NCI-H524 (cell line): ENCODE measurements at regions not wholly inside any gene's neighbourhood (a gene's known extent, or its start where the extent isn't known, plus 50 kb on each side); places are given as distances from the start of the nearest gene placed in this dataset.

Experiments used
- DNase-seq, 2 experiments: peaks; one replicate each; lab custom pipeline; 2025; lab: John Stamatoyannopoulos, UW

DNA sequence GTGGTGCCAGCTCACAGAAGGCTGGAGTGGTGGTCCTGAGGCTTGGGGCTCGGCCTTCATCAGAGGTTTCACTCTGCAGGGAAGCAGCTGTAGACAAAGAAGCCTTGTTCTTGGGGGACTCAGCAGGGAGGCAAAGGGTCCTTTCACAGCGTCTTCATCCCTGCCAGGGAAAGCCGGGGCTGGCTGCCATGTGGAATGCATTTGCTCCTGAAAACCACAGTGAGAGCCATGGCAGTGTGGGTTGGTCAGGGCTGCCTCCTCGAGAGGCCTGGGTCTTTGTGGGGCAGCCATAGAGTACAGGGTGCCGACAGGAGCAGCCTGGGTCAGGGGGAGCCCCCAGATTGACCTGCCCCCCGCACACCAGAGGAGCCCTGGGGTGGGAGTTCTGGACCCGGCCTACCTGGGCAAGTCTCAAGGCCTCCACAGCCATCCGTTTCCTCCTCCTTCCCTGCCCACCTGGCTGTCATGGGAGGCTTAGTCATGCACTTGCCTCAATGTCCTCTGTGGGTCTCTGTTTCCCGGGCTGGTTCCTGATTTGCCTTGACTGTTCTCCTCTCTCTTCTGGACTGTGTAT is 144.0 kb downstream of the CDC5L start:
- DNase-seq: no peak

DNA sequence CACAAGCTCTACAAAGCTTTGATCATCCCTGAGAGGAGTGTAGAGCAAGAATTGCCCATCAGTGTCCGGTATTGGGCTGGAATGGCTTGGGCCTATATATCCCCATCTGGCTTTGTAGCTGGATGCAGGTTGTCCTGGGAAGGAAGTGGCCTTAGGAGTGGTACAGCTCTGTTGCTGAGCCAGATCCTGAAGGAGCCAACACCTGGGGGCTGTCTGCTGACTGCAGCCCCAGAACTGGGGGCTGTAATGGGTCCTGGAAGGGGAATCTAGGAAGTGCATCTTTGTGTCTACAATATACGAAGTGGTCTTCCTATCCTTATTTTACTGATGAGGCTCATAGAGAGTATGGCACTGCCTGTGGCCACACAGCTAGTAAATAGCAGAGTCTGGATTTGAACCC is 145.9 kb downstream of the CDC5L start:
- no peak for DNase-seq

DNA sequence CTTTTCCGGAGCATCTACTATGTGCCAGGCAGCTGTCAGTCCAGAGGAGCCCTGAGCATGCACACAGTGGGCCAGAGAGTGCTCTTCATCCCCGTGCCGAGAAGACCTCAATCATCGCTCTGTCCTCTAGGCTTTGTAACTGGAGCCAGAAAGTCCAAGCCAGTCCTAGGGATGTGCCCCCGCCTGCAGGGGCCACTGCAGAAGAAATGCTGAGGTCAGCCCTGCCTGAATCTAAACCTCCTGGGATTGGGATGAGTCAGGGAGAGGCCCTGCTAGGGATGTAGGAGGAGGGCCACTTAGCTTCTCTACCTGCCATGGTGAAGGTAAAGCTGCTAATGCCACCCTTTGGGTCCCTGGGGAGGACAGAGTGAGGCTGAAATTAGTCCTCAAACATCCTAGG is 146.8 kb downstream of the CDC5L start:
- no peak for DNase-seq

DNA sequence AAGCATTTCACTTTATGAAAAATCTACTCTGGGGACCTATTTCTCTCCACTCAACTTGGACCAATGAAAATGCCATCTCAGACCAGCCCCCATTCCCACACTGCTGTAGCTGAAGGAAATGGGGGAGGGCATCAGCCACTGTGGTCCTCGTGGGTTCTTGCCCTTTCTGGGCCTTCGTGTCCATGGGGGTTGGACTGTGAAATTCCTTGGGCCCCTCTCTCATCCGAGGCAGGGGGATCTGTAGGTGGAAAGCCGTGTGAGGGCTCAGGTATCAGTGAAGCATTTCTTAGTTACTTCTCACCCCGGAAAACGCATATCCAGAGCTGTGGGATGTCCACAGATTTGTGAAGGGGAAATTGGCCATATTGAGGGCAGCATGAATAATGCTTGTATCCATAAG is 147.9 kb downstream of the CDC5L start:
- DNase-seq: no peak

DNA sequence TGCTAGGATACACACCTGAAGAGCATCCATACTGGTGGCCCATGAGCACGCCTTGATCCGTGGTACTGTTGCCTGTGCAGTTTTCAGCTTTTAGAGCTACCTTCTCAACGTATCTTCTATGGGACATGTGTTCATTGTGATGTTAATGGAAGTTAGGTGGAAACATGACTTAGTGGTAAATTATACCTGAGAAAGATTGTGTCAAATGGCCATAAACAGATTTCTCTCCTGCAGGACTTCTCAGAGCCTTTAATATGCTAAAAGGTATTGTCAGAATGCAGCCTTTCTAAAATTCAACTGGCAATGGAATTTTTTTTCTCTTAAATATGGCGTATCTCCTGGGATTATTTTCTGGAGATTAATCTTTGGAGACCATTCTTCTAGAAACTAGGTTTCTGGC is 148.5 kb downstream of the CDC5L start:
- no peak for DNase-seq

DNA sequence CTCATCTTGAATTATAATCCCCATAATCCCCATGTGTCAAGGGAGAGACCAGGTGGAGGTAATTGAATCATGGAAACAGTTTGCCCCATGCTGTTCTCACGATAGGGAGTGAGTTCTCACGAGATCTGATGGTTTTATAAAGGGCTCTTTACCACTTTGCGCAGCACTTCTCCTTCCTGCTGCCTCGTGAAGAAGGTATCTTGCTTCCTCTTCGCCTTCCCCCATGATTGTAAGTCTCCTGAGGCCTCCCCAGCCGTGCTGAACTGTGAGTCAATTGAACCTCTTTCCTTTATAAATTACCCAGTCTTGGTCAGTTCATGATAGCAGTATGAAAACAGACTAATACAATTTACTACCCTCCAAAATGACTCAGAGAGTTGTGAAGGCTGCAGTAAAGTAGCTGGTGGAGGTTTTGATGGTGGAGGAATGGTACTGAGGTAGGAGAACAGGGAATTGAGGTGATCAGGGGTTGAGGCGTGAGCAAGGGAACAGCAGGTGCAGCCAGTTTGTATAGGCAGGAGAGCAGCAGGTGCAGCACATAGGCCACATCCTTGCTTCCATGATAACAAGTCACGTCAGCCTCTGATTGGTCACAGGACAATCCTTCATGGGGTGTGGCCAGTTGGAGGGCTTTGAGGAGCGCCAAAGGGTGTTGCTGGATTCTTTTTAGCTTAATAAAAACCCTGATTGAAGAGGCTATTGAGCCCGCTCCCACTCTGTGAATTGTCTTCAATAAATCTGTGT is 150.0 kb downstream of the CDC5L start:
- DNase-seq: no peak

DNA sequence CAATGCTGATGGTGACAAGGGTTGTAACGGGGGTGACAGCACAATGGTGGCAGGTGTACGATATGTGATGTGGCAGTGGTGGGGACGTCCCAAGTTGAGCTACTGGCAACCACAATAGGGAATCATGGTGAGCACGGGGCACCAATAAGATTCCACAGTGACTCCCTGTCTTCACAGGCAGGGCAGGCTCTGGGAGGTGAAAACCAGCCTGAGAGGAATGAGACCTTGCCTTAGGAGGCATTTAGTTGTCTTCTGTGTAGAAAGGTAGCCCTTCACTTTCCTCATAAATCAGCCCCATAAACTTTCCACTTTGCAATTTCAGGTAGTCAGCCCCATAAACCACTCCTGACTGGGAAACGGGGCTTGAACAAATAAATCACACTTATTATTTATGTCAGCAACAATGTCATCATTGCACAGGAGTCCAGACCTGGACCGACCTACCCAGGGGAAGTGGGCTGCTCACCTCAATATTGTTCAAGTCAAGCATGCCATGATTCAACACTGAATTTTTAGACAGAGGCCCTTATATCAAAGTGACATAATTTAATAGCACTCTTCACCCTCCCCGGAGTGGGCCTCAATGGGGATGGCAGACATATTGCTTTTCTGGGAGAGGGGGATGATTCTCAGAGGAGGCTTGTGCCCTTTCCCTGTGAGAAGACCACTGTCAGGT is 150.8 kb downstream of the CDC5L start:
- DNase-seq: no peak

DNA sequence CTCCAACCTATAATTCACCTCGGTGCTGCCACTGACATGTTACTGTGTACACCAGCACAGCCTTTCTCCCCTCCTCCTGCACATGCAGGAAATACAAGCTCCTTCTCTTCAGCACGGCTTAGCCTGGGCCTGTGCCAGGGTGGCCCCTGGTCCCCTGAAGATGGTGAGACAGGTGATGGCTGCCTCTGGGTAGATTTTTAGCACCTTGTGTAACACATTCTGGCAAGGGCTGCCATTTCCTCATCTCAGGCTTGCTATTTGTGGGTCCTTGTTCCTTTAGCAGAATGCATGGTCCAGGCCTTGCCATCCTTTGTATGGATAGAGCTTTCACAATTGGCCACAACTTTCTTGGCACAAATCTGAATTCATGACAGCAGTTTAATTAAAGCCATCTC is 151.3 kb downstream of the CDC5L start:
- no peak for DNase-seq

DNA sequence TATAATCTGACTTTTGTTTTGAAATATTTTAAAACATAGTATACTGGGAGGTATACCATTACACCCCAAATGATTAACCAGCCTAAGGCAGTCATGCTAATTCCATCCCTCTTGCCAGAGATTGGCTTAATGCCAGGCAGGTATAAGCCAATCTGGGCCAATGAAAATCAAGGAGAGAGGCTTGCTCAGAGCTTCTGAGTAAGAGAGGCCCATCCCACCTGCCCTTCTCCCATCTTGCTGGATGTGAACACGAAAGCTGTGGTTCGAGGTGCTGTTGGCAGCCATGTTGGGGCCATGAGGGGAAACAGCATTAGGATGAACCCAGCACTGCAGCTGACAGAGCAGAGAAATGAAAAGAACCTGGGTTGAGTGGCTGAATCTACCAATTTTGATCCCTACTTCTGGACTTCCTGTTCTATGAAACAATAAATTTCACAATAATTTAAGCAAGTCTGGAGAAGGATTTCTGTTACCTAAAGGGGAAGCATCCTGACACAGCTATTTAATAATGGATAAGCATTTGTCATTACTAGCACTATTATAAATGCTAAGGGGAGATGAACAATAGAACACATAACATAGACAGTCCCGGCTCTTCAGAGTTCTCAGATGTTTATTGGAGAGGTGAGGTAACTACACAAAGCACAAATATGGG is 152.3 kb downstream of the CDC5L start:
- DNase-seq: no peak

DNA sequence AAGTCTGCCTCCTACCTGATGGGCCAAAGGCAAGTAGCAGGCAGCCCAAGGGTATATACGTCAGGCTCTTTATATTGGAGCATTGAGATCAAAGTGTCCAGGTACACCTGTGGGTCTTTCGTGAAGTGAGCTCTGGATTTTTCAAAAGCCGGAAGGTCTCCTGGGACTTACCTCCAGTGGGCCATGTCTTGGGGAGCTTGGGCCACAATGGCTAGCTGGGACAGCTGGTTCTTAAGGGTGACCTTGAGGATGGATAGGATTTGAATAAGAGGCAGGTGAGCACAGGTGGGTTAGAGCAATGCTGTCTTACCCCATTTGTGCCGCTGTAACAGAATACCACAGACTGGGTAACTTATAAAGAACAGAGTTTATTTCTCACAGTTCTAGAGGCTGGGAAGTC is 153.4 kb downstream of the CDC5L start:
- no peak for DNase-seq

DNA sequence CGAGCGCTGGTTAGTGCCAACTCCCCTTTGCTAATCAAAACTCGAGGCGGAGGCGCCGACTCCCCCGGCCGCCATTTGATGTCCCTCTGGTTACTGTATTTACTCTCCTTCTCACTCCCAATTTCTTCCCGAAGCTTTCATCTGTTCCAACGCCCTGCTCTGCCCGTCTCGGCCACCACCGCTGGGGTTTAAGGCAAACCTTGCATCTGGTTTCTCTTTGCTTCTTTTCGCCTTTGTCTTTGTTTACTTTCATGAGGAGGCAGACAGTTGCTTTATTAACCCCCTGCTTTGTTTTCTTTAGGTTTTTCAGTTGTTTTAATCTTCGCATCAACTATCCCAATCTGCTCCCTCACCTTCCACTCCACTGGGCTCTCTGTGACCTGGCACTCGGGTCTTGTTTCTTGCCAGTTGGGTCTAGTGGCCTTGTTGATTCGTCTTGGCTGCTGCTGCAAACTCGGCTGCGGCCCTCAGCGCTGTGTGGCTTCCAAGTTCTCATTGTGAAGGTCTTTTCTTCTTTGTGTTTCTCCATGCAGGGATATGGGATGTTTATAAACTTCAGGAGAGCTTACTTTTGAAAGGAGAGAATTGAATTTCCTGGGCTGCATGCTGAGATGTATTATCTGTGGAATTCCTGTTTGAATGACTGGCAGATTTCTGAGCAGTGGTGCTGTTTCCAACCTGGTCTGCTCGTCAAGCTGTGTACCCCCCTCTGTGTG is 155.1 kb downstream of the CDC5L start:
- no peak for DNase-seq

DNA sequence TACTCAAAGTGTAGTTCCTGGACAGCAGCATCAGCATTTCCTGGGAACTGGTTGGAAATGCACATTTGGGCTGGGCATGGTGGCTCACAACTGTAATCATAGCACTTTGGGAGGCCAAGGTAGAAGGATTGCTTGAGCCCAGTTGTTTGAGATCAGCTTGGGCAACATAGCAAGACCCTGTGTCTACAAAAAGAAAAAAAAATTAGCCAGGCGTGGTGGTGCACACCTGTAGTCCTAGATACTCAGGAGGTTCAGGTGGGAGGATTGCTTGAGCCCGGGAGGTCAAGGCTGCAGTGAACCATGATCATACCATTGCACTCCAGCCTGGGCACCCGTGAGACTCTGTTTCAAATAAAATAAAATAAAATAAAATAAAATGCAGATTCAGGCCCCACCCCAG is 156.2 kb downstream of the CDC5L start:
- DNase-seq: no peak

DNA sequence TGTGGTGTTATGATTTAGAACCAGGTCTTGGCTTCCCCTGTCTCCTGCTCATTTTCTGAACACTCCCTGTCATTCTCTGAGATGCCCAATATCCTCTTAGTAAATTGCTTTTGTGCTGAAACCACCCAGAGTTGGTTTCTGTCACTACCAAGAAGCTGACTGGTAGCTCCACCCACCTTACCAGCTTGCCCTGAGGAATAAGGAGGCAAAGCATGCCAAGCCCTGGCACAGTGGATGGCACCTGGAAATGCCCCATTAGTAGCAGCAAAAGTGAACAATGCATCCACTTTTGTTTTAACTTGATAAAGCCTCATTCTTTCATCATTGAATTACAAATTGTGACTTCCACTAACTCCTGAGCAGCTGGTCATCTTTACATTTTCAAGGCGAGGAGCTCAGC is 157.7 kb downstream of the CDC5L start:
- DNase-seq: no peak

DNA sequence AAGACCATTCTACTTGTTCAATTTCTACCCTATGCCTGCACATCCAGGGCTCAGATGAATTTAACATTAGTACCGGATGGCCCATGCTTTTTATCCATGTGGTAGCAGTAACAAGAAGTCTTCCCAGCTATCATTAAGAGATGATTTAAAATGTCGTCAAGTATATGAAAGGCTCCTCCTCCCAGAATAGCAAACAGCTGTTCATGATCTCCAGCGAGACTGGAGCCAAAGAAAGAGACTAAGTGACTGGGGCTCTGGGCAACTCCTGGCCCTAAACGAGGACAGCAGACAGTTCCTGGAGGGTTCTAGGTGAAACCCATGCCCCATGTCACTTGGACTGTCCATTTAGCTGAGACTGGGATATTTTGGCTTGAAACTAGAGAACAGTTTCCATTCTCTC is 160.8 kb downstream of the CDC5L start:
- no peak for DNase-seq

DNA sequence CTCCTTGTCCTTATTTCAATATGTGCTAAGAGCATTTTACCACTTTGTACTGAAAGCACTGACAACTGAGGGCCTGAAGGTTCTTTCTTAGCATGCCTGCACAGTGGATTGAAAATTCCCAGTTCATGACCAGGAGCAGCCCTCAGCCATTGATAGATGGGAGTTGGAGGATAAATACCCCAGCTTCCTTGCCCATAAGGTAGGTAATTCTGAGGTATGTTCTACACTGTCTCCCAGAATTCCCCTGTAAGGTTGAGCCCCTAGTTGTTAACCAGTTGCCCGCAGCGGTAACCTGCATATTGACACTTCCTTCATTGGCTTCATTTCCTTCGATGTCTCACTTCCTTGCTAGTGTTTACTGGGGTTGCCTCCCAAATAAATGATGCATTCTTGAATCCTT is 162.0 kb downstream of the CDC5L start:
- DNase-seq: no peak

DNA sequence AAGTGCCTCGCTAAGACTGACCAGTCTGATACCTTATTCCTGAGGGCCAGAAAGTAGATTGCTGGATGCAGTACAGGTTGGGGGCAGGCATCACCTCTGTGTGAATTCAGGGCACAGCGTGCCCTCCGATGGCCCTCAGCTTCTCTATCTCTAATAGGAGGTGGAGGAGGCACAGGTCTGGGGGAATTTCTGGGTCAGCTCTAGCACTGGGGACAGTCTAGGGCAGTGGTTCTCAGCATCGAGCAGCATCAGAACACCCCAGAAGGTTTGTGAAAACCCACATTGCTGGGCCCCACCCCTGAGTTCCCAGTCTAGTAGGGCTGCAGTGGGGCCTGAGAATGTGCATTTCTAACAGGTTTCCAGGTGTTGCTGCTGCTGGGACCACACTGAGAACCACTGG is 166.7 kb downstream of the CDC5L start:
- DNase-seq: no peak

DNA sequence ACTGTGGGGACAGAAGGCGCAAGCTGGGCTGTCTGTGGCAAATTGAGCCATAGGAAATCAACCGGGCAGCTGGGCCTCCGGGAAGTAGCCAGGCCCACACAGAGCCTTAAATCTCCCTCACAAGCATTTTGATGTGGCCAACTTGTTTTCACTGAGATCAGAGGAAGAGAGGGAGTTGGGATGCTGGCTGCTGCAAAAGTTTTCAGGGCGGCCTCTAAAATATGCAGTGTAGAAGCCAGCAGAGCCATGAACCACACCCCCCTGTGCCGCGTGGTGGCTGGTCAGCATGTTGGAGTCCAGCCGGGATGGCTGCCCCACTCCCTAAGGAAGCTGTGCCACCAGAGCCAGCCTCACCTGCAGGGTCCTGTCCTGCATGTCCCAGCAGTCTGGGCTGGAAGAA is 167.4 kb downstream of the CDC5L start:
- DNase-seq: no peak

DNA sequence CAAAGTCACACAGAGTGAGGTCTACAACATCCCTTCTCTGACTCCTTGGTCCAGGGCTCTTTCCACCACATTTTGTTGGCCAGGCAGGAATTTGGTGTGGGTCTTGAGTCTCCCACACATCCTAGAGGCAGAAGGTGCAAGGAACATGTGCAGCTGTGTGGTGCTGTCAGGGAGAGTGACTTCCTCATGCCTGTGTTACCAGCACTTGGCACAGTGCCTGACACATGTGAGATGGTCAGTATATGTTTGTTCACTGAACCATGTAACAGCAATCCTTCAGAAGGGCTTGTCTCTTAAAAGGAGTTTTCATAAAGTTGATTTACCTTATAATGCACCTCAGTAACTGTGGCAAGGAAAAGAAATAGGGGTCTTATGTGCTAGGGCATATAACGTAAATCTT is 168.5 kb downstream of the CDC5L start:
- no peak for DNase-seq

DNA sequence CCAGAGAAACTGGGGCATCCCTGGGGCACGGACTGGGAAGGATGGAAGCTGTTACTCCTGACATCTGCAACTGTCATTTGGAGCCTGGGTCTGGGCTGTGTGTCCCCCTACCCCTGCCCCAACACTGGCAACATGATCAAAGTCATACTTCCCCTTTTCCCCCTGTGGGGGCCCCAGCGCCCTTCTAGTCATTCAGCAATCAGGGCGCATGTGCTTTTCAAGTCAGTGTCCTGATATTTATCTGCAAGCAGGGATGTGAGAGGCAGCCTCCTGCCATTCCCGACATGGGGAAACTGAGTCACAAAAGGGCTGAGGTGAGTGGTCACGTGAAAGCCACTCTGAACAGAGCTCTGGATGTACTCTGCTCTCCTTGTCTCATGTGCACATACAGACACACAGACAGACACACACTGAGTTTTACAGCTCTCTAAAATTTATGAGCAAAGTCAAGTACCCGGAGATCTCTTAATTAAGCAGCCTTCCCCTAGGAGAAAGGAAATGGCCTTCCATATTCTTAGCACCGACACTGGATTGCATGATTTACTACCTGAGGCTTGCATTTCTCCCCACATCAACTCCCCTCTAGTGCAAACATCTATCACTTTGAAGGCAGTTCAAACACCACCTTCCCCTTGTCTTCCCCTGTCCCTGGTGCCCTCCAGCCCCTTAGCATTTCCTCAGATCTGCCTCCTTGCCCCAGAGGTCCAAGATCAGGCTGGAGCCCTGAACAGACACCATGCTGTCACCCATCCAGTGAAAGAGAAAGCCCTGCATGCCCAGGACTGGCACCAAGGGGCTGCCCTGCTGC is 170.7 kb downstream of the CDC5L start:
- DNase-seq: no peak

DNA sequence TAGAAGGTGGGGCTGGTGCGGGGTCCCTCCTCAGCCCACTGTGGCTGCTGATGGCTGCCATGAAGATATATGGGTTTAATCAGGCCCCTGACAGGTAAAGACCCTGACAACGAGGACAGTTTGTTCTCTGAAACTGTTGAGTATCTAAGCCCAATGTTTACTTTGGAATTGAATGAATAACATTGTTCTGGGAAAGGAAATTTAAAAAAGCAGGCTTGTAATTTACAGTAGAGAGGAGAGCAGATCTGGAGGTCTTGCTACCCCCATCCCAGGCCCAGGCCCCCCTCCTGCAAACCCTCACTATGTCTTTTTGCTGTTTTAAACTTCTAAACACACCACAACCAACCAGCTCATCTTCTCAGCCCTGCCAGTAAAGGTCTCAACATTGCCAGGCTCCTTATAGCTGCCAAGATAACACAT is 171.3 kb downstream of the CDC5L start:
- no peak for DNase-seq

DNA sequence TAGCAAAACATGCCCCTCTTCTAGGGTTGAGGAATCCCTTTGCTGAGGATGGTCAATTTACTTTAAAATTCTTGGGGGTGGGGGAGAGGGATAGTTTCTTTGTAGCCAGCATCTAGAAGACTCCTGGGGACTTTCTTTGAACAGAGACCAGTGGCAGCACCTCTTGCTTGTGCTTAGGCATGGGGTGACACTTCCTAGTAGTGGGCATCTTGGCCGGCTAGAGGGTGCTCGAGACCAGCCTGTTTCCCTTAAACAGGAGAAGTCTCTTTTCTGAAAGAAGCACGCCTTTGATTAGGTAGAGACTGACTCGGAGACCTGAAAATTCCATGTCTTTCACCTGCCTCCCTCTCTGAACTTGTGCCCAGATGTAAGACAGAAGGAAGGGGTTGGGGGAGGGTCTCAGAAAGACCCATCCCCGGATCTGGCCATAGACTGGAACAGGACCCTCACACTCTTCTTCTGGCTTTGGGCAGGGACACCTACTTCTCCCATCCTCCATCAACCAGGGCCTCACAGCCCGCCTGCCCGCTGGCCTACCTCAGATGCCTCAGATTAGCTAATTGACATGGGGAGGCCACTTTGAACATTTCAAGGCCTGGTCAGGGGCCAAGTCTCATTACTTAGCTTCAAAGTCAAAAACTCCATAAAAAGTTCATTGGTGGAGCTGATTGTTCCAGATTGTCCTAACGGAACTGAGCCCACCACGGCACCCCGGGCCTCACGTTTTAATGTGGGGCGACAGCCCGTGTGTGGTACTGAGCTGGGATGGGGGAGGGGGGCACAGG is 172.2 kb downstream of the CDC5L start:
- DNase-seq: no peak
